ENCODE measurements at regions not wholly inside any gene's neighbourhood (a gene's known extent, or its start where the extent isn't known, plus 50 kb on each side); places are given as distances from the start of the nearest gene placed in this dataset.

GRCh38 chr17:73806768-73807167 is 162.5 kb upstream of the SDK2 start:
- no peak for DNase-seq (ENCODE audit: low read depth in 4 of 4, low spot score in 1 of 4)

GRCh38 chr17:73813201-73813600 is 169.0 kb upstream of the SDK2 start:
- DNase-seq (ENCODE audit: low read depth in 4 of 4, low spot score in 1 of 4) = no peak

- no peak for DNase-seq (ENCODE audit: low read depth in 4 of 4, low spot score in 1 of 4)
Observed at GRCh38 chr17:73814075-73814474, 169.8 kb upstream of the SDK2 start.

- no peak for DNase-seq (ENCODE audit: low read depth in 4 of 4, low spot score in 1 of 4)
Observed at GRCh38 chr17:73815474-73815873, 171.2 kb upstream of the SDK2 start.

- DNase-seq (ENCODE audit: low read depth in 4 of 4, low spot score in 1 of 4) = no peak
Observed at GRCh38 chr17:73819440-73820395, 175.5 kb upstream of the SDK2 start.

GRCh38 chr17:73820686-73821448 is 176.6 kb upstream of the SDK2 start:
- no peak for DNase-seq (ENCODE audit: low read depth in 4 of 4, low spot score in 1 of 4)

GRCh38 chr17:73821665-73822064 is 177.4 kb upstream of the SDK2 start:
- no peak for DNase-seq (ENCODE audit: low read depth in 4 of 4, low spot score in 1 of 4)

- DNase-seq (ENCODE audit: low read depth in 4 of 4, low spot score in 1 of 4) = no peak
Observed at GRCh38 chr17:73822371-73822770, 178.1 kb upstream of the SDK2 start.

GRCh38 chr17:73823684-73824083 is 179.4 kb upstream of the SDK2 start:
- no peak for DNase-seq (ENCODE audit: low read depth in 4 of 4, low spot score in 1 of 4)

GRCh38 chr17:73824321-73824720 is 180.1 kb upstream of the SDK2 start:
- no peak for DNase-seq (ENCODE audit: low read depth in 4 of 4, low spot score in 1 of 4)

GRCh38 chr17:73826181-73826871 is 182.1 kb upstream of the SDK2 start:
- DNase-seq (ENCODE audit: low read depth in 4 of 4, low spot score in 1 of 4) = no peak

- no peak for DNase-seq (ENCODE audit: low read depth in 4 of 4, low spot score in 1 of 4)
Observed at GRCh38 chr17:73826872-73827228, 182.6 kb upstream of the SDK2 start.

GRCh38 chr17:73827627-73828291 is 183.5 kb upstream of the SDK2 start:
- DNase-seq (ENCODE audit: low read depth in 4 of 4, low spot score in 1 of 4) = no peak

GRCh38 chr17:73829676-73830280 is 185.5 kb upstream of the SDK2 start:
- no peak for DNase-seq (ENCODE audit: low read depth in 4 of 4, low spot score in 1 of 4)

- DNase-seq (ENCODE audit: low read depth in 4 of 4, low spot score in 1 of 4) = no peak
Observed at GRCh38 chr17:73831699-73832098, 187.5 kb upstream of the SDK2 start.

GRCh38 chr17:73833775-73834488 is 189.7 kb upstream of the SDK2 start:
- DNase-seq (ENCODE audit: low read depth in 4 of 4, low spot score in 1 of 4) = no peak

GRCh38 chr17:73834684-73835343 is 190.6 kb upstream of the SDK2 start:
- no peak for DNase-seq (ENCODE audit: low read depth in 4 of 4, low spot score in 1 of 4)

- no peak for DNase-seq (ENCODE audit: low read depth in 4 of 4, low spot score in 1 of 4)
Observed at GRCh38 chr17:73835605-73836004, 191.4 kb upstream of the SDK2 start.

- no peak for DNase-seq (ENCODE audit: low read depth in 4 of 4, low spot score in 1 of 4)
Observed at GRCh38 chr17:73838815-73839214, 194.6 kb upstream of the SDK2 start.

GRCh38 chr17:73840829-73841228 is 196.6 kb upstream of the SDK2 start:
- no peak for DNase-seq (ENCODE audit: low read depth in 4 of 4, low spot score in 1 of 4)
